Keratinocyte (primary cell): ENCODE measurements at regions not wholly inside any gene's neighbourhood (a gene's known extent, or its start where the extent isn't known, plus 50 kb on each side); places are given as distances from the start of the nearest gene placed in this dataset.

Experiments
- DNase-seq: peaks from one replicate; pipeline ENCODE4 v3.0.0-alpha.2; 2011; ENCODE audit warnings: low read depth, missing footprints, low spot score
- FAIRE-seq: peaks from 2 replicates; lab custom pipeline; 2011; peaks lifted over from hg19 to GRCh38; lab: Jason Lieb, UNC
- H2AFZ ChIP-seq: 2 replicates; pipeline ENCODE4 v1.6.0; 2012; ENCODE audit warnings: low read length, control low read depth, inconsistent platforms; ENCODE audit not compliant: control insufficient read depth
- H3K27ac ChIP-seq: 2 replicates; pipeline ENCODE4 v1.5.1; 2011; ENCODE audit warnings: low read length; ENCODE audit not compliant: control insufficient read depth, insufficient read depth
- H3K27me3 ChIP-seq: 3 replicates; pipeline ENCODE4 v1.6.0; 2011; ENCODE audit warnings: low read length; ENCODE audit not compliant: control insufficient read depth, insufficient read depth; ENCODE audit errors: extremely low read depth
- H3K36me3 ChIP-seq, 2 experiments: 2 replicates in 1 of 2; 3 replicates in 1 of 2; pipeline ENCODE4 v1.5.1; 2011; ENCODE audit warnings: low read length in 2 of 2, mild to moderate bottlenecking in 1 of 2; ENCODE audit not compliant: control insufficient read depth in 2 of 2, insufficient read depth in 2 of 2; ENCODE audit errors: extremely low read depth in 1 of 2
- H3K4me1 ChIP-seq: 3 replicates; pipeline ENCODE4 v1.5.1; 2011; ENCODE audit warnings: low read length; ENCODE audit not compliant: control insufficient read depth, insufficient read depth; ENCODE audit errors: extremely low read depth
- H3K4me2 ChIP-seq: 3 replicates; pipeline ENCODE4 v1.6.0; 2011; ENCODE audit warnings: low read depth, low read length; ENCODE audit not compliant: control insufficient read depth, insufficient read depth; ENCODE audit errors: extremely low read depth
- H3K4me3 ChIP-seq, 3 experiments: fragments of 200-600 bp in 1 of 3; sonication (generic) in 1 of 3; 2 replicates in 2 of 3; 3 replicates in 1 of 3; pipeline ENCODE4 v1.5.1; 2011 to 2016; ENCODE audit warnings: low read length in 3 of 3, mild to moderate bottlenecking in 3 of 3, control low read depth in 2 of 3, inconsistent platforms in 1 of 3, low read depth in 1 of 3, mixed read lengths in 1 of 3, mixed run types in 1 of 3, moderate library complexity in 1 of 3; ENCODE audit not compliant: control insufficient read depth in 2 of 3, insufficient read depth in 2 of 3; ENCODE audit errors: extremely low read depth in 1 of 3
- H3K79me2 ChIP-seq: 2 replicates; pipeline ENCODE4 v1.6.0; 2012; ENCODE audit warnings: low read length; ENCODE audit not compliant: control insufficient read depth, insufficient read depth
- H3K9ac ChIP-seq: 3 replicates; pipeline ENCODE4 v1.6.0; 2011; ENCODE audit warnings: low read length; ENCODE audit not compliant: control insufficient read depth, insufficient read depth; ENCODE audit errors: extremely low read depth
- H3K9me1 ChIP-seq: 3 replicates; pipeline ENCODE4 v1.6.0; 2011; ENCODE audit warnings: low read length; ENCODE audit not compliant: control insufficient read depth, insufficient read depth; ENCODE audit errors: extremely low read depth
- H3K9me3 ChIP-seq: 2 replicates; pipeline ENCODE4 v1.5.1; 2012; ENCODE audit warnings: low read depth, low read length; ENCODE audit not compliant: control insufficient read depth
- H4K20me1 ChIP-seq: 3 replicates; pipeline ENCODE4 v1.6.0; 2011; ENCODE audit warnings: low read length; ENCODE audit not compliant: control insufficient read depth, insufficient read depth; ENCODE audit errors: extremely low read depth
- EZH2 ChIP-seq: IDR thresholded peaks from one replicate; pipeline ENCODE4 v1.6.1; 2012; ENCODE audit warnings: inconsistent platforms, mild to moderate bottlenecking, low read length, moderate library complexity
- dilution Hi-C: fragments of 300-500 bp; cut with MboI; formaldehyde crosslinking; loops from one replicate; pipeline ENCODE4 v1.7.0; 2020; ENCODE audit warnings: low sequenced_read_pairs; ENCODE audit not compliant: extremely low pct_ligation_motif_present
- TF ChIP-seq, protein P1 (sequence below), 3 experiments: IDR thresholded peaks in 1 of 3; conservative IDR thresholded peaks in 1 of 3; optimal IDR thresholded peaks in 1 of 3; 2 replicates in 2 of 3; 3 replicates in 1 of 3; pipeline versions ENCODE3 to v1.5.1; 2011; ENCODE audit warnings: low read length in 3 of 3, mild to moderate bottlenecking in 3 of 3, moderate library complexity in 2 of 3, control low read depth in 1 of 3, inconsistent platforms in 1 of 3; ENCODE audit not compliant: insufficient read depth in 2 of 3; ENCODE audit errors: extremely low read depth in 1 of 3

DNA sequence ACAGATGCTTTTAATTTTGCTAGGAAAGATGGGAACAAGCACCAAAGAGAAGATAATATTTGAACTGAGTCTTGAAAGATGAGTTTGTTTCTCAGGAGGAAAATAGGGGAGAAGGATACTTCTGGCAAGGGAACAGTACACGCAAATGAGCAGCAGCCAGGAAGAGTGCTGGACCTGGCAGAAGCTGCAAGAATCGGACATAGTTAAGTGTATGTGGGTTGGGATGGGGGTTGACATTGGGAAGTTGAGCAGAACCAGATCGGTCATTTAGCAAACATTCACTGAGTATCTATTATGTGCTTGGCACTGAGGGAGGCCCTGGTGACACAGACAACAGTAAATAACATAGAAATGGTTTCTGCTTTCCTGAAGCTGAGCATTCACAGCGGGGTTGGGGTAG is 198.8 kb downstream of the PLPP3 start:
- Histone ChIP-seq H3K9me3 (no peaks in the 10 kb centered on the region), H3K9me1 (no peaks in the 10 kb centered on the region), H3K27me3 (no peaks in the 10 kb centered on the region), H4K20me1 (no peaks in the 10 kb centered on the region), H3K4me3 (no peak overlapping the region), H2AFZ (no peak overlapping the region), H3K27ac (no peak overlapping the region), H3K36me3 (no peaks in the 10 kb centered on the region), H3K4me1 (peaks cover 4% of the 10 kb centered on the region), H3K9ac (no peak overlapping the region), H3K79me2 (no peaks in the 10 kb centered on the region), H3K4me2 (no peak overlapping the region)
- dilution Hi-C loops: no loop called here
- TF ChIP-seq EZH2: no peak
- TF ChIP-seq, protein P1, sequence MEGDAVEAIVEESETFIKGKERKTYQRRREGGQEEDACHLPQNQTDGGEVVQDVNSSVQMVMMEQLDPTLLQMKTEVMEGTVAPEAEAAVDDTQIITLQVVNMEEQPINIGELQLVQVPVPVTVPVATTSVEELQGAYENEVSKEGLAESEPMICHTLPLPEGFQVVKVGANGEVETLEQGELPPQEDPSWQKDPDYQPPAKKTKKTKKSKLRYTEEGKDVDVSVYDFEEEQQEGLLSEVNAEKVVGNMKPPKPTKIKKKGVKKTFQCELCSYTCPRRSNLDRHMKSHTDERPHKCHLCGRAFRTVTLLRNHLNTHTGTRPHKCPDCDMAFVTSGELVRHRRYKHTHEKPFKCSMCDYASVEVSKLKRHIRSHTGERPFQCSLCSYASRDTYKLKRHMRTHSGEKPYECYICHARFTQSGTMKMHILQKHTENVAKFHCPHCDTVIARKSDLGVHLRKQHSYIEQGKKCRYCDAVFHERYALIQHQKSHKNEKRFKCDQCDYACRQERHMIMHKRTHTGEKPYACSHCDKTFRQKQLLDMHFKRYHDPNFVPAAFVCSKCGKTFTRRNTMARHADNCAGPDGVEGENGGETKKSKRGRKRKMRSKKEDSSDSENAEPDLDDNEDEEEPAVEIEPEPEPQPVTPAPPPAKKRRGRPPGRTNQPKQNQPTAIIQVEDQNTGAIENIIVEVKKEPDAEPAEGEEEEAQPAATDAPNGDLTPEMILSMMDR (optimal IDR thresholded peaks at IDR 0.05 in 1 of 3, IDR thresholded peaks at IDR 0.05 in 1 of 3, conservative IDR thresholded peaks at IDR 0.05 in 1 of 3; ENCODE audit: extremely low read depth in 1 of 3, insufficient read depth in 2 of 3, low read length in 3 of 3): no peak
- no peak for DNase-seq
- no peak for FAIRE-seq

DNA sequence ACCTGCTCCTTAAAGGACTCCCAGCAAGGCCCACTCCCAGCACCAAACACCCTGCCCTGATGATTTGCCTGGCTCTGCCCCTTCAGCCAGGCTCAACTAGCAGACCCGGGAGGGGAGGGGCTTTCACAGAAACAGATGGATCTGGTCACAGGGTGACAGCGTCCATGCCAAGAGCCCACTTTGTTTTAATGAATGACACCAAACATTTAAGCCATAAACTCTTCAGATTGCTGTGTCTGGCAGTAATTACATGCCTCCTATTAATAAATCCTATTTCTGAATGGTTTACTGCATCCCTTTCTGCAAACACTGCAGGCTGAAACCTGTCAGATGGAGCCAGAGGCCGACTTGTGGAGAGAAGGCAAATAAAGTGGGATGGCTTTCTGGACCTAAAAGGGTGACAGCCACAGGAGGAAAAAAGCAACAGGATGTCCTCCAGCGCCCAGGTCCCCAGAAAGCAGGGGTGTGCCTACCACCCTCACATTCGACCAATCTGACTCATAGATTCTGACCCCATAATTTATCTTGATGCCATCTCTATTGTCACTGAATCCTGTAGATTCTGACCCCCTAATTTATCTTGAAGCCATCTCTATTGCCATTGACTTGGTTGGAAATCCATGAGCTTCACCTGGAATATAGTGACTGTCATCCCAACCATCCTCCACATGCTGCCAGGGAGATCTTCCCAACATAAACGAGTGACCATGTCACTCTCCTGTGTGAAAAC is 200.9 kb downstream of the PLPP3 start:
- Histone ChIP-seq H3K4me1 (peaks cover 4% of the 10 kb centered on the region), H3K27me3 (no peaks in the 10 kb centered on the region), H3K36me3 (no peaks in the 10 kb centered on the region), H2AFZ (no peak overlapping the region), H3K4me2 (no peak overlapping the region), H3K9ac (no peak overlapping the region), H3K79me2 (no peaks in the 10 kb centered on the region), H3K27ac (no peak overlapping the region), H3K4me3 (no peak overlapping the region), H3K9me3 (no peaks in the 10 kb centered on the region), H4K20me1 (no peaks in the 10 kb centered on the region), H3K9me1 (no peaks in the 10 kb centered on the region)
- DNase-seq (no peak), FAIRE-seq (no peak)
- dilution Hi-C loops: no loop called here
- no peak for TF ChIP-seq EZH2
- TF ChIP-seq, protein P1 (optimal IDR thresholded peaks at IDR 0.05 in 1 of 3, IDR thresholded peaks at IDR 0.05 in 1 of 3, conservative IDR thresholded peaks at IDR 0.05 in 1 of 3; ENCODE audit: extremely low read depth in 1 of 3, insufficient read depth in 2 of 3, low read length in 3 of 3): no peak
